C4-2B (cell line): ENCODE measurements at regions not wholly inside any gene's neighbourhood (a gene's known extent, or its start where the extent isn't known, plus 50 kb on each side); places are given as distances from the start of the nearest gene placed in this dataset.
"Not testable (repeated sequence)": the region's sequence is repeated elsewhere in the genome, so short reads cannot be mapped to it uniquely, and the experiment has no call there.

Experiments
- H3K27ac ChIP-seq: fragments of 450-650 bp; 2 replicates; pipeline ENCODE4 v1.5.1; 2017
- ZFX ChIP-seq: fragments of 450-650 bp; IDR thresholded peaks from 2 replicates; pipeline ENCODE4 v1.6.1; 2017
- TF ChIP-seq, protein P1 (sequence below): fragments of 450-650 bp; conservative IDR thresholded peaks from 2 replicates; pipeline ENCODE4 v1.5.1; 2017; ENCODE audit warnings: mild to moderate bottlenecking

DNA sequence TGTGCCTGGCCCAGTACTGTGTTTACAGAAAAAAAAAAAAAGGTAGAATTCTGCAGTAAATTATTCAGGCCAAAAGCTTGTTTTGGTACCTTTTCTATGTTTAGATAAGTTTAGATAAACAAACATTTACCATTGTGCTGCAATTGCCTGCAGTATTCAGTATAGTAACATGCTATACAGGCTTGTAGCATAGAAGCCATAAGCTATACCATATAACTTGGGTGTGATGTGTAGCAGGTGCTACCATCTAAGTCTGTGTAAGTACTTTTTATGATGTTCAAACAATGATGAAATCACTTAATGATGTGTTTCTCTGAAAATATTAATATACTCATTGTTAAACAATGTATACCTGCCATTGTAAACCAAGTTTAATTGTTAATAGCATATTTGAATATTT lies 241.6 kb upstream of the HS3ST1 start:
- H3K27ac ChIP-seq = no peak overlapping the region
- TF ChIP-seq, protein P1, sequence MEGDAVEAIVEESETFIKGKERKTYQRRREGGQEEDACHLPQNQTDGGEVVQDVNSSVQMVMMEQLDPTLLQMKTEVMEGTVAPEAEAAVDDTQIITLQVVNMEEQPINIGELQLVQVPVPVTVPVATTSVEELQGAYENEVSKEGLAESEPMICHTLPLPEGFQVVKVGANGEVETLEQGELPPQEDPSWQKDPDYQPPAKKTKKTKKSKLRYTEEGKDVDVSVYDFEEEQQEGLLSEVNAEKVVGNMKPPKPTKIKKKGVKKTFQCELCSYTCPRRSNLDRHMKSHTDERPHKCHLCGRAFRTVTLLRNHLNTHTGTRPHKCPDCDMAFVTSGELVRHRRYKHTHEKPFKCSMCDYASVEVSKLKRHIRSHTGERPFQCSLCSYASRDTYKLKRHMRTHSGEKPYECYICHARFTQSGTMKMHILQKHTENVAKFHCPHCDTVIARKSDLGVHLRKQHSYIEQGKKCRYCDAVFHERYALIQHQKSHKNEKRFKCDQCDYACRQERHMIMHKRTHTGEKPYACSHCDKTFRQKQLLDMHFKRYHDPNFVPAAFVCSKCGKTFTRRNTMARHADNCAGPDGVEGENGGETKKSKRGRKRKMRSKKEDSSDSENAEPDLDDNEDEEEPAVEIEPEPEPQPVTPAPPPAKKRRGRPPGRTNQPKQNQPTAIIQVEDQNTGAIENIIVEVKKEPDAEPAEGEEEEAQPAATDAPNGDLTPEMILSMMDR = no peak
- TF ChIP-seq ZFX = no peak

DNA sequence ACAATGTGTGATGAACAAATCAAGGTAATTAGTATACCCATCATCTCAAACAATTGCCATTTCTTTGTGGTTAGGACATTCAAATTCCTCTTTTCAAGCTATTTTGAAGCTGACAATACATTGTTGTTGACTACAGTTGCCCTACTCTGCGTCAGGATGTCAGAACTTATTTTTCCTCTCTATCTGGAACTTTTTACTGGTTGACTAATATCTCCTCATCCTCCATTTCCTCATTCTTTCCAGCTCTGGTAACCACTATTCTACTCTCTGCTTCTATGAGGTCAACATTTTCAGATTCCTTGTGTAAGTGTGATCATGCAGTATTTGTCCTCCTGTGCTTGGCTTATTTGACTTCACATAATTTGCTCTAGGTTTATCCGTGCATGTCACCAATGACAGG lies 240.5 kb upstream of the HS3ST1 start:
- no peak for TF ChIP-seq ZFX
- TF ChIP-seq, protein P1 = no peak
- H3K27ac ChIP-seq = no peak overlapping the region

DNA sequence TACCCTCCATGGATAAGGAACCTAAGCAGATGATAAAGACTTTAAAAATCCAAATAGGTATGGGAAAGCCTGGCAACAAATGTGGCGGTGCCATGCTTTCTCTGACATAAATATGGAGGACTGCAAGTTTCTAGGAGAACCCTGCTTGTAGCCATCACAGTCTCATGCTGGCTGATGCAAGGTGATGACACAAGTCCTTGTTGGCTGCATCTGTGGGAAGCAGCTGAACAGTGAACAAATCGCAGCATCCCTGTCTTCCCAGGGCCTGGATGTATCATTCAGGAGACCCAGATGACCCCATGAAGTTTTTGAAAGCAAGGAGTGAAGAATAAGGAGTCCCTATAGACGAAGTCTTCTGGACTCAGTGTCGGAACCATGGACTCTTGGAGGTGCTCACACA lies 234.4 kb upstream of the HS3ST1 start:
- TF ChIP-seq, protein P1 = no peak
- TF ChIP-seq ZFX = no peak
- H3K27ac ChIP-seq = no peak overlapping the region

DNA sequence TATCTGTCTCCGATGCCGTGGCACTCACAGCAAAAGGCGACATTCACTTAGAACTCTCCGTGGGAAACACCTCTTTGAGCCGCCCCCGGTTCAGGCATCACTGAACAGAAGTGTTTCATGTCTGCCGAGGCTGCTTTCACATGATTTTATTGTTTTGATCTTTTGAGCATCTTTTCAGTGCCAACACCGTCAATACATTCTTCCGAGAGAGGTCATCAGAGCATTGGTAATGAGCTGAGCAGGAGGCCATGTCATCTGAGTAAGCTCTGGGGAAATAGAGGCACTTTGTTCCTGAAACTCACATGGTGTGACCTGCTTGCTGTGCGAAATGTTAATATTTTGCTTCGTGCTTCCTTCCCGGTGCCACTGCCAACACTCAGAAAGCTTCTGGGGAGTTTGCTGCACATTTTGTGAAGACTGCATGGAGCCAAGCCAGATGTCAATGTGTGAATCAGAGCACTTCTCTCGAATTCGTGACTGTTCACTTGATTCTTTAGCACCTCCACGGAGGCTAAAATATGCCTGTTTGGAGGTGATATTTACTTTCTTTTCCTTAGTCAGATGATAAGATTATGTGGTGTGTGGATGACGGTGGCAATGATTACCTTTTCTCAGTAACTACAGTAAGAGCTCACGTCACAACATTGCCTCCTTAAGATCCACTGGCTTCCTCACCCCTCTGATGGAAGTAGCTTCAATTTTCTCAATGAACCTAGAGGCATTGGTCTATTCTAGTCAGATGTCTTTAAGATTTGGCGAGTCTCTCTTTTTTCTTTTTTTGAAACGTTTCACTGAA lies 222.3 kb upstream of the HS3ST1 start:
- TF ChIP-seq, protein P1 = no peak
- TF ChIP-seq ZFX = no peak
- no peak overlapping the region for H3K27ac ChIP-seq

DNA sequence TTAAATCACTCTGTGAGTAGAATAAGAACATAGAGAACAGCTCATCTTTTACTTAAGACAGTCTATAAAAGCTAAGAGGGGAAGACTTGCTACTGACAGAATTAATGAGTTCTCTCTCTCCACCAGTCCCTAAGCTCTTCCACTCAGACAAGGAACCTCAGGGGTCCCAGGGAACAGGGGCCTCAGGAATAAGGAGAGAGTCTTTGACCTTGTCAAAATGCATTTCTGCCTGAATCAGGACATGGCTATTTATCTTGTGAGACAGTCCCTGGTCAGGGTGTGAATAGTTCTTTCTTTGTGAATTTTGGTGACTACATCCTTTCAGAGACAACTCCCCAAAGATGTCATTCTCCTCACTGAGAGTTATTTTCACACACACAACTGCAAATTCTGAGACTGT lies 218.7 kb upstream of the HS3ST1 start:
- TF ChIP-seq, protein P1 = no peak
- TF ChIP-seq ZFX = no peak
- no peak overlapping the region for H3K27ac ChIP-seq

DNA sequence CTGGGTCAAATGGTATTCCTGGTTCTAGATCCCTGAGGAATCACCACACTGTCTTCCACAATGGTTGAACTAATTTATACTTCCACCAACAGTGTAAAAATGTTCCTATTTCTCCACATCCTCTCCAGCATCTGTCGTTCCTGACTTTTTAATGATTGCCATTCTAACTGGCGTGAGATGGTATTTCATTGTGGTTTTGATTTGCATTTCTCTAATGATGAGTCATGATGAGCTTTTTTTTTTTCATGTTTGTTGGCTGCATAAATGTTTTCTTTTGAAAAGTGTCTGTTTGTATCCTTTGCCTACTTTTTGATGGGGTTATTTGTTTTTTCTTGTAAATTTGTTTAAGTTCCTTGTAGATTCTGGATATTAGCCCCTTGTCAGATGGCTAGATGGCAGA lies 214.4 kb upstream of the HS3ST1 start:
- not testable (repeated sequence) for H3K27ac ChIP-seq

DNA sequence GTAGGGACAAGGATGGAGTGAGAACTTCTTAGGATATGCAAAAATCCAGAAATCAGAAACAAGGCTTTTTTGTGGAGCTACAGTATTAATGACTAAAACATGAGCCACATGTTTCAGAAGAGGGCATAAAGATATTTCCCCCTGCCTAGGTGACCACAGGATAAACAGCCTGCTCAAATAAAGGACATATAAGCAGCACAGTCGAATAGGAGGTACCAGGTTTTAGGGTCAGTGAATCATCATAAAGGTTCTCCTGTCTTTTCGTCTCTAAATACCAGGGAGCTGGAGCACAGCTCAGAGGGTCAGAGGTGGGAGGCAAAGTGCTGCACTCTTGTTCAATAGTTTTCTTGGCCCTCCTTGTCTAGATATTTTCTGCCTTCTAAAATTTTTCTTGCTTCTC lies 211.9 kb upstream of the HS3ST1 start:
- H3K27ac ChIP-seq = no peak overlapping the region
- TF ChIP-seq ZFX = no peak
- TF ChIP-seq, protein P1 = no peak

DNA sequence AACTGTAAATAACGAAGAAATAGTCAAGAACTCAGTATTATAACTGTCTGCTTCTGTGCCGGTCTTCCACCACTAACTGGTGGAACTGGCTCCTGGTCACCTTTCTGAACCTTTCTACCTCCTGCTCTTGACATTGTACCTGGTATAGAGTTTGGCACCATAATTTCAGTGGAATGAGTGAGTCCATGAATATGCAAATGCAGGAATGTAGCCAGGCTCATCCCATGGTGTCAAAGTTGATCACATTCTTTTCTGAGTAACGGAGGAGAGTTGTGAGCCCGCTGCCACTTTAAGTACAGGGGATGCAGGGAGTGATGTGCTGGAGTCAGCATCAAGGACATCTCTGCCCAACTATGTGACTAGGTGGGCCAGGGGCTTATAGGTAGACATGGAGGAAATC lies 207.9 kb upstream of the HS3ST1 start:
- no peak for TF ChIP-seq ZFX
- TF ChIP-seq, protein P1 = no peak
- H3K27ac ChIP-seq = no peak overlapping the region
